ENCODE measurements at regions not wholly inside any gene's neighbourhood (a gene's known extent, or its start where the extent isn't known, plus 50 kb on each side); places are given as distances from the start of the nearest gene placed in this dataset.

DNA sequence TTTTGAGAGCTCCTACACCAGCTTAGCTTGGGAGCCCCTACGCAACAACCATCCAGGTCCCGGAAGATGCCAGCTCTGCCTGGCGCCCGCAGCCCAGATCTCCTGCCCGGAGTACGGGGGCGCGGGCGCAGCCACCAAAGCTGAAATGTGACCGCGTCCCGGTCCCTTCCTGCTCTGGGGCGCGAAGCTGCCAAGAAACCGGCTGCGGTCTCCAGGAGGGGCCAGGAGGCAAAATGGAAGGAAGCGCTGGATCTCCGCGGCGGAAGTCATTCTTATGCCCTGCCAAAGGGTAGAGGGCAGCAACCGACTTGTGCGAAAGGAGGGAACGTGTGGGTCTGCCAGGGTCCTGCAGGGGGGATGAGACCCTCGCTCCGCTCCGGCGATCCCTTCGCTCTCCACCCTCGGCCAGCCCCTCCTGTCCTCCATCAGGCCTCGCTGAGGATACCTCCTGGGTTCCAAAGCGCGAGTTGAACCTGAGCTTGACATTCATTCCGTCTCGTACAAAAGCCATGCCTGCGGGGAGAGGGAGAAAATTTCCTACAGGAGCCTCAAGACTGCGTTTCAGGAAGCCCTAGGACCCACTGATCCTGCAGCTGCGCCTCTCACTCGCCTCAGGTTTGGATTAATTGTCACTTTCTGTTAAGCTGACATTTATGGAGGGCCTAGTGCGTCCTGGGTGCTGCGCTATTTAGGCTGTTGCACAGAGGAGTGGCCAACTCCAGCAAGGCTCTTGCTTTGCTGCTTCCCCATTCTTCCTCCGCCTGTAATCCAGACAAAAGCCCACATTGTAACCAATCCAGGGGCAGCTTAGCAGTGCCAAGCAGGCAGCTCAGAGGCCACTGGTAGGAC, 98.3 kb upstream of the VGLL3 start:
- TF ChIP-seq RELA (CRISPR knock-in tag; IDR thresholded peaks at IDR 0.05) (no peak), RFX3 (CRISPR knock-in tag; IDR thresholded peaks at IDR 0.05) (no peak), KAT7 (CRISPR knock-in tag; IDR thresholded peaks at IDR 0.05; ENCODE audit: borderline replicate concordance) (no peak), NFIB (CRISPR knock-in tag; IDR thresholded peaks at IDR 0.05; ENCODE audit: borderline replicate concordance) (no peak), EHMT2 (IDR thresholded peaks at IDR 0.05; ENCODE audit: borderline replicate concordance, low read depth, low read length) (no peak), HMG20B (CRISPR knock-in tag; conservative IDR thresholded peaks at IDR 0.05) (no peak), ZNF264 (CRISPR knock-in tag; IDR thresholded peaks at IDR 0.05) (no peak)
- TF ChIP-seq, protein P1, sequence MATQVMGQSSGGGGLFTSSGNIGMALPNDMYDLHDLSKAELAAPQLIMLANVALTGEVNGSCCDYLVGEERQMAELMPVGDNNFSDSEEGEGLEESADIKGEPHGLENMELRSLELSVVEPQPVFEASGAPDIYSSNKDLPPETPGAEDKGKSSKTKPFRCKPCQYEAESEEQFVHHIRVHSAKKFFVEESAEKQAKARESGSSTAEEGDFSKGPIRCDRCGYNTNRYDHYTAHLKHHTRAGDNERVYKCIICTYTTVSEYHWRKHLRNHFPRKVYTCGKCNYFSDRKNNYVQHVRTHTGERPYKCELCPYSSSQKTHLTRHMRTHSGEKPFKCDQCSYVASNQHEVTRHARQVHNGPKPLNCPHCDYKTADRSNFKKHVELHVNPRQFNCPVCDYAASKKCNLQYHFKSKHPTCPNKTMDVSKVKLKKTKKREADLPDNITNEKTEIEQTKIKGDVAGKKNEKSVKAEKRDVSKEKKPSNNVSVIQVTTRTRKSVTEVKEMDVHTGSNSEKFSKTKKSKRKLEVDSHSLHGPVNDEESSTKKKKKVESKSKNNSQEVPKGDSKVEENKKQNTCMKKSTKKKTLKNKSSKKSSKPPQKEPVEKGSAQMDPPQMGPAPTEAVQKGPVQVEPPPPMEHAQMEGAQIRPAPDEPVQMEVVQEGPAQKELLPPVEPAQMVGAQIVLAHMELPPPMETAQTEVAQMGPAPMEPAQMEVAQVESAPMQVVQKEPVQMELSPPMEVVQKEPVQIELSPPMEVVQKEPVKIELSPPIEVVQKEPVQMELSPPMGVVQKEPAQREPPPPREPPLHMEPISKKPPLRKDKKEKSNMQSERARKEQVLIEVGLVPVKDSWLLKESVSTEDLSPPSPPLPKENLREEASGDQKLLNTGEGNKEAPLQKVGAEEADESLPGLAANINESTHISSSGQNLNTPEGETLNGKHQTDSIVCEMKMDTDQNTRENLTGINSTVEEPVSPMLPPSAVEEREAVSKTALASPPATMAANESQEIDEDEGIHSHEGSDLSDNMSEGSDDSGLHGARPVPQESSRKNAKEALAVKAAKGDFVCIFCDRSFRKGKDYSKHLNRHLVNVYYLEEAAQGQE (IDR thresholded peaks at IDR 0.05; ENCODE audit: borderline replicate concordance in 1 of 2, low read depth in 1 of 2, low read length in 2 of 2): no peak
- TF ChIP-seq, protein P2, sequence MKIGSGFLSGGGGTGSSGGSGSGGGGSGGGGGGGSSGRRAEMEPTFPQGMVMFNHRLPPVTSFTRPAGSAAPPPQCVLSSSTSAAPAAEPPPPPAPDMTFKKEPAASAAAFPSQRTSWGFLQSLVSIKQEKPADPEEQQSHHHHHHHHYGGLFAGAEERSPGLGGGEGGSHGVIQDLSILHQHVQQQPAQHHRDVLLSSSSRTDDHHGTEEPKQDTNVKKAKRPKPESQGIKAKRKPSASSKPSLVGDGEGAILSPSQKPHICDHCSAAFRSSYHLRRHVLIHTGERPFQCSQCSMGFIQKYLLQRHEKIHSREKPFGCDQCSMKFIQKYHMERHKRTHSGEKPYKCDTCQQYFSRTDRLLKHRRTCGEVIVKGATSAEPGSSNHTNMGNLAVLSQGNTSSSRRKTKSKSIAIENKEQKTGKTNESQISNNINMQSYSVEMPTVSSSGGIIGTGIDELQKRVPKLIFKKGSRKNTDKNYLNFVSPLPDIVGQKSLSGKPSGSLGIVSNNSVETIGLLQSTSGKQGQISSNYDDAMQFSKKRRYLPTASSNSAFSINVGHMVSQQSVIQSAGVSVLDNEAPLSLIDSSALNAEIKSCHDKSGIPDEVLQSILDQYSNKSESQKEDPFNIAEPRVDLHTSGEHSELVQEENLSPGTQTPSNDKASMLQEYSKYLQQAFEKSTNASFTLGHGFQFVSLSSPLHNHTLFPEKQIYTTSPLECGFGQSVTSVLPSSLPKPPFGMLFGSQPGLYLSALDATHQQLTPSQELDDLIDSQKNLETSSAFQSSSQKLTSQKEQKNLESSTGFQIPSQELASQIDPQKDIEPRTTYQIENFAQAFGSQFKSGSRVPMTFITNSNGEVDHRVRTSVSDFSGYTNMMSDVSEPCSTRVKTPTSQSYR (CRISPR knock-in tag; IDR thresholded peaks at IDR 0.05; ENCODE audit: borderline replicate concordance): no peak
- TF ChIP-seq, protein P3, sequence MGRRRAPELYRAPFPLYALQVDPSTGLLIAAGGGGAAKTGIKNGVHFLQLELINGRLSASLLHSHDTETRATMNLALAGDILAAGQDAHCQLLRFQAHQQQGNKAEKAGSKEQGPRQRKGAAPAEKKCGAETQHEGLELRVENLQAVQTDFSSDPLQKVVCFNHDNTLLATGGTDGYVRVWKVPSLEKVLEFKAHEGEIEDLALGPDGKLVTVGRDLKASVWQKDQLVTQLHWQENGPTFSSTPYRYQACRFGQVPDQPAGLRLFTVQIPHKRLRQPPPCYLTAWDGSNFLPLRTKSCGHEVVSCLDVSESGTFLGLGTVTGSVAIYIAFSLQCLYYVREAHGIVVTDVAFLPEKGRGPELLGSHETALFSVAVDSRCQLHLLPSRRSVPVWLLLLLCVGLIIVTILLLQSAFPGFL (CRISPR knock-in tag; IDR thresholded peaks at IDR 0.05): no peak
- TF ChIP-seq, protein P4, sequence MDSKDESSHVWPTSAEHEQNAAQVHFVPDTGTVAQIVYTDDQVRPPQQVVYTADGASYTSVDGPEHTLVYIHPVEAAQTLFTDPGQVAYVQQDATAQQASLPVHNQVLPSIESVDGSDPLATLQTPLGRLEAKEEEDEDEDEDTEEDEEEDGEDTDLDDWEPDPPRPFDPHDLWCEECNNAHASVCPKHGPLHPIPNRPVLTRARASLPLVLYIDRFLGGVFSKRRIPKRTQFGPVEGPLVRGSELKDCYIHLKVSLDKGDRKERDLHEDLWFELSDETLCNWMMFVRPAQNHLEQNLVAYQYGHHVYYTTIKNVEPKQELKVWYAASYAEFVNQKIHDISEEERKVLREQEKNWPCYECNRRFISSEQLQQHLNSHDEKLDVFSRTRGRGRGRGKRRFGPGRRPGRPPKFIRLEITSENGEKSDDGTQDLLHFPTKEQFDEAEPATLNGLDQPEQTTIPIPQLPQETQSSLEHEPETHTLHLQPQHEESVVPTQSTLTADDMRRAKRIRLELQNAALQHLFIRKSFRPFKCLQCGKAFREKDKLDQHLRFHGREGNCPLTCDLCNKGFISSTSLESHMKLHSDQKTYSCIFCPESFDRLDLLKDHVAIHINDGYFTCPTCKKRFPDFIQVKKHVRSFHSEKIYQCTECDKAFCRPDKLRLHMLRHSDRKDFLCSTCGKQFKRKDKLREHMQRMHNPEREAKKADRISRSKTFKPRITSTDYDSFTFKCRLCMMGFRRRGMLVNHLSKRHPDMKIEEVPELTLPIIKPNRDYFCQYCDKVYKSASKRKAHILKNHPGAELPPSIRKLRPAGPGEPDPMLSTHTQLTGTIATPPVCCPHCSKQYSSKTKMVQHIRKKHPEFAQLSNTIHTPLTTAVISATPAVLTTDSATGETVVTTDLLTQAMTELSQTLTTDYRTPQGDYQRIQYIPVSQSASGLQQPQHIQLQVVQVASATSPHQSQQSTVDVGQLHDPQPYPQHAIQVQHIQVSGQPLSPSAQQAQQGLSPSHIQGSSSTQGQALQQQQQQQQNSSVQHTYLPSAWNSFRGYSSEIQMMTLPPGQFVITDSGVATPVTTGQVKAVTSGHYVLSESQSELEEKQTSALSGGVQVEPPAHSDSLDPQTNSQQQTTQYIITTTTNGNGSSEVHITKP (CRISPR knock-in tag; IDR thresholded peaks at IDR 0.05; ENCODE audit: low read depth): no peak
- TF ChIP-seq, protein P5, sequence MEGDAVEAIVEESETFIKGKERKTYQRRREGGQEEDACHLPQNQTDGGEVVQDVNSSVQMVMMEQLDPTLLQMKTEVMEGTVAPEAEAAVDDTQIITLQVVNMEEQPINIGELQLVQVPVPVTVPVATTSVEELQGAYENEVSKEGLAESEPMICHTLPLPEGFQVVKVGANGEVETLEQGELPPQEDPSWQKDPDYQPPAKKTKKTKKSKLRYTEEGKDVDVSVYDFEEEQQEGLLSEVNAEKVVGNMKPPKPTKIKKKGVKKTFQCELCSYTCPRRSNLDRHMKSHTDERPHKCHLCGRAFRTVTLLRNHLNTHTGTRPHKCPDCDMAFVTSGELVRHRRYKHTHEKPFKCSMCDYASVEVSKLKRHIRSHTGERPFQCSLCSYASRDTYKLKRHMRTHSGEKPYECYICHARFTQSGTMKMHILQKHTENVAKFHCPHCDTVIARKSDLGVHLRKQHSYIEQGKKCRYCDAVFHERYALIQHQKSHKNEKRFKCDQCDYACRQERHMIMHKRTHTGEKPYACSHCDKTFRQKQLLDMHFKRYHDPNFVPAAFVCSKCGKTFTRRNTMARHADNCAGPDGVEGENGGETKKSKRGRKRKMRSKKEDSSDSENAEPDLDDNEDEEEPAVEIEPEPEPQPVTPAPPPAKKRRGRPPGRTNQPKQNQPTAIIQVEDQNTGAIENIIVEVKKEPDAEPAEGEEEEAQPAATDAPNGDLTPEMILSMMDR (CRISPR knock-in tag; IDR thresholded peaks at IDR 0.05): no peak
